DOHH2 (cell line): ENCODE measurements at regions not wholly inside any gene's neighbourhood (a gene's known extent, or its start where the extent isn't known, plus 50 kb on each side); places are given as distances from the start of the nearest gene placed in this dataset.

ENCODE experiments used
- EZH2phosphoT487 ChIP-seq: fragments of 200-600 bp; sonication (generic); IDR thresholded peaks from 2 replicates; pipeline ENCODE4 v1.6.1; 2017; ENCODE audit warnings: borderline replicate concordance, mild to moderate bottlenecking, antibody characterized with exemption, low read length, moderate library complexity, mixed read lengths
- TF ChIP-seq, protein P1 (sequence below): fragments of 200-600 bp; sonication (generic); IDR thresholded peaks from one replicate; pipeline ENCODE4 v1.5.1; 2014; ENCODE audit warnings: antibody characterized with exemption, mild to moderate bottlenecking, low read depth, low read length; ENCODE audit not compliant: poor library complexity, severe bottlenecking

DNA sequence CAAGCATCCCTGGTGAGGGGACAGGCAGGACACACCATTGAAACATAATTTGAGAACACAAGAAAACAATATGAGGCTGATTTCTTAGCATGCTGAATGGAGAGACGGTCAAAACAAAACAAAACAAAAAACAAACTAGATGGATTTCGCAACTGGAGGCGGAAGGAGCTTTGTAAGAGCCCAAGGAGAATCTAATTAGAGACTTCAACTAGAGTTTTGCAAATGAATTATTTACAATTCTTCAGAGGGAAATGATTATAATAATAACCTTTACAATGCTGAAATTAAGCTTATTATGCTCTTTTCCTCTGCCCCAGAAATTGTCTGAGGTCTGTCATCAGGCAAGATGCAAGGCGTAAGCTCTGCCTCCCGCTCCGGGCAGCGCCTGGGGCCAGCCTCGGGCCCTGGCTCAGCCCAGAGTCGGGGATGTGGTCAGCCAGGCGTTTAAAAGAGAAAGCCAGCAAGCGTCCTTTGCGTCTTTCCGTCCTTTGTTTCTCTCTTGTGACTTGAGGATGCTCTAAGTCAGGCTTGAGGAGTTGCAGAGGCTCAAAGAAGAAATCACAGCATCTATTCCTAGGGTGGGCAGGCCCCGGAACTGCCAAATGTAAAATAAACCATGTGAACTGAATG, 139.6 kb downstream of the TWIST2 start:
- TF ChIP-seq, protein P1, sequence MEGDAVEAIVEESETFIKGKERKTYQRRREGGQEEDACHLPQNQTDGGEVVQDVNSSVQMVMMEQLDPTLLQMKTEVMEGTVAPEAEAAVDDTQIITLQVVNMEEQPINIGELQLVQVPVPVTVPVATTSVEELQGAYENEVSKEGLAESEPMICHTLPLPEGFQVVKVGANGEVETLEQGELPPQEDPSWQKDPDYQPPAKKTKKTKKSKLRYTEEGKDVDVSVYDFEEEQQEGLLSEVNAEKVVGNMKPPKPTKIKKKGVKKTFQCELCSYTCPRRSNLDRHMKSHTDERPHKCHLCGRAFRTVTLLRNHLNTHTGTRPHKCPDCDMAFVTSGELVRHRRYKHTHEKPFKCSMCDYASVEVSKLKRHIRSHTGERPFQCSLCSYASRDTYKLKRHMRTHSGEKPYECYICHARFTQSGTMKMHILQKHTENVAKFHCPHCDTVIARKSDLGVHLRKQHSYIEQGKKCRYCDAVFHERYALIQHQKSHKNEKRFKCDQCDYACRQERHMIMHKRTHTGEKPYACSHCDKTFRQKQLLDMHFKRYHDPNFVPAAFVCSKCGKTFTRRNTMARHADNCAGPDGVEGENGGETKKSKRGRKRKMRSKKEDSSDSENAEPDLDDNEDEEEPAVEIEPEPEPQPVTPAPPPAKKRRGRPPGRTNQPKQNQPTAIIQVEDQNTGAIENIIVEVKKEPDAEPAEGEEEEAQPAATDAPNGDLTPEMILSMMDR, result no peak
- TF ChIP-seq EZH2phosphoT487, result no peak
